Hepatocyte (in vitro differentiated cells): ENCODE measurements at regions not wholly inside any gene's neighbourhood (a gene's known extent, or its start where the extent isn't known, plus 50 kb on each side); places are given as distances from the start of the nearest gene placed in this dataset.

ENCODE experiments used
- DNase-seq: peaks from one replicate; pipeline ENCODE4 v3.0.0-alpha.2; 2016; ENCODE audit warnings: low spot score
- H2AFZ ChIP-seq: fragments of 200-600 bp; sonication (generic); 2 replicates; pipeline ENCODE4 v1.6.0; 2016; ENCODE audit warnings: antibody characterized with exemption, mild to moderate bottlenecking
- H3K27ac ChIP-seq: fragments of 200-600 bp; sonication (generic); 2 replicates; pipeline ENCODE4 v1.5.1; 2016; ENCODE audit warnings: mild to moderate bottlenecking
- H3K27me3 ChIP-seq: fragments of 200-600 bp; sonication (generic); 2 replicates; pipeline ENCODE4 v1.6.1; 2016
- H3K36me3 ChIP-seq: fragments of 200-600 bp; sonication (generic); replicated peaks from 2 replicates; pipeline ENCODE4 v1.5.1; 2016; ENCODE audit warnings: low read depth; ENCODE audit not compliant: insufficient read depth
- H3K4me1 ChIP-seq: fragments of 200-600 bp; sonication (generic); 2 replicates; pipeline ENCODE4 v1.5.1; 2016; ENCODE audit warnings: mild to moderate bottlenecking, moderate library complexity; ENCODE audit not compliant: insufficient read depth
- H3K4me2 ChIP-seq: fragments of 200-600 bp; sonication (generic); 2 replicates; pipeline ENCODE4 v1.6.0; 2016
- H3K4me3 ChIP-seq: fragments of 200-600 bp; sonication (generic); 2 replicates; pipeline ENCODE4 v1.5.1; 2016; ENCODE audit warnings: mild to moderate bottlenecking
- H3K79me2 ChIP-seq: fragments of 200-600 bp; sonication (generic); 2 replicates; pipeline ENCODE4 v1.6.0; 2017; ENCODE audit warnings: mild to moderate bottlenecking
- H3K9me2 ChIP-seq: fragments of 200-600 bp; sonication (generic); replicated peaks from 2 replicates; pipeline ENCODE4 v1.6.0; 2017; ENCODE audit warnings: mild to moderate bottlenecking; ENCODE audit not compliant: insufficient read depth
- H3K9me3 ChIP-seq: fragments of 200-600 bp; sonication (generic); 2 replicates; pipeline ENCODE4 v1.5.1; 2016; ENCODE audit warnings: low read depth, mild to moderate bottlenecking
- H4K20me1 ChIP-seq: fragments of 200-600 bp; sonication (generic); 2 replicates; pipeline ENCODE4 v1.6.0; 2016; ENCODE audit warnings: mild to moderate bottlenecking; ENCODE audit not compliant: insufficient read depth, poor library complexity, severe bottlenecking
- CTCF ChIP-seq: fragments of 200-600 bp; sonication (generic); IDR thresholded peaks from 2 replicates; pipeline ENCODE4 v1.5.1; 2016; ENCODE audit warnings: antibody characterized with exemption, mild to moderate bottlenecking; ENCODE audit not compliant: poor library complexity
- EZH2 ChIP-seq: fragments of 200-600 bp; sonication (generic); IDR thresholded peaks from 2 replicates; pipeline ENCODE4 v1.6.1; 2016; ENCODE audit warnings: antibody characterized with exemption, mild to moderate bottlenecking, borderline replicate concordance
- EZH2phosphoT487 ChIP-seq: fragments of 200-600 bp; sonication (generic); IDR thresholded peaks from one replicate; pipeline ENCODE4 v1.6.1; 2018; ENCODE audit warnings: antibody characterized with exemption, mild to moderate bottlenecking, low read depth, moderate library complexity; ENCODE audit not compliant: unreplicated experiment, severe bottlenecking
- WGBS: methylation state at CpG from one replicate; pipeline ENCODE4 v1.1.6; 2016; ENCODE audit warnings: low lambda C conversion rate; ENCODE audit errors: missing lambda C conversion rate; 5-methylcytosine and 5-hydroxymethylcytosine counted together

- TF ChIP-seq CTCF (no peak), EZH2 (no peak), EZH2phosphoT487 (no peak)
- no peaks in the 10 kb centered on the region for H3K79me2 ChIP-seq
- no peak overlapping the region for H2AFZ ChIP-seq
- no peaks in the 10 kb centered on the region for H3K36me3 ChIP-seq
- H3K27ac ChIP-seq = no peak overlapping the region
- no peaks in the 10 kb centered on the region for H3K9me2 ChIP-seq
- whole genome bisulfite sequencing = 79% methylated on average over 1 of the region's 1 CpG
- no peaks in the 10 kb centered on the region for H3K9me3 ChIP-seq
- H3K27me3 ChIP-seq = no peaks in the 10 kb centered on the region
- DNase-seq = no peak
- no peak overlapping the region for H3K4me3 ChIP-seq
- H4K20me1 ChIP-seq = no peaks in the 10 kb centered on the region
- no peaks in the 10 kb centered on the region for H3K4me1 ChIP-seq
- H3K4me2 ChIP-seq = no peak overlapping the region
Measured at GRCh38 chr4:91812319-91812718, 491.4 kb upstream of the GRID2 start.

GRCh38 chr4:91824773-91825172 lies 479.0 kb upstream of the GRID2 start:
- Histone ChIP-seq H3K9me2 (no peaks in the 10 kb centered on the region), H3K27me3 (no peaks in the 10 kb centered on the region), H4K20me1 (no peaks in the 10 kb centered on the region), H3K4me3 (no peak overlapping the region), H2AFZ (no peak overlapping the region), H3K27ac (no peak overlapping the region), H3K9me3 (peaks cover 7% of the 10 kb centered on the region), H3K4me2 (no peak overlapping the region), H3K79me2 (no peaks in the 10 kb centered on the region), H3K36me3 (no peaks in the 10 kb centered on the region), H3K4me1 (no peaks in the 10 kb centered on the region)
- no peak for DNase-seq
- TF ChIP-seq EZH2 (no peak), EZH2phosphoT487 (no peak), CTCF (no peak)
- WGBS = 85% methylated on average over 1 of the region's 1 CpG

- Histone ChIP-seq H3K4me1 (no peaks in the 10 kb centered on the region), H4K20me1 (no peaks in the 10 kb centered on the region), H3K27ac (no peak overlapping the region), H3K27me3 (no peaks in the 10 kb centered on the region), H3K9me2 (no peaks in the 10 kb centered on the region), H3K79me2 (no peaks in the 10 kb centered on the region), H3K36me3 (no peaks in the 10 kb centered on the region), H3K9me3 (peaks cover 7% of the 10 kb centered on the region), H2AFZ (no peak overlapping the region), H3K4me2 (no peak overlapping the region), H3K4me3 (no peak overlapping the region)
- 77% methylated on average over 2 of the region's 2 CpGs for WGBS
- no peak for DNase-seq
- no peak for TF ChIP-seq EZH2phosphoT487
- no peak for TF ChIP-seq EZH2
- no peak for TF ChIP-seq CTCF
Measured at GRCh38 chr4:91826186-91826585, 477.6 kb upstream of the GRID2 start.

- Histone ChIP-seq H3K27me3 (no peaks in the 10 kb centered on the region), H3K27ac (no peak overlapping the region), H3K4me3 (no peak overlapping the region), H3K79me2 (no peaks in the 10 kb centered on the region), H3K9me2 (no peaks in the 10 kb centered on the region), H4K20me1 (no peaks in the 10 kb centered on the region), H3K36me3 (no peaks in the 10 kb centered on the region), H3K9me3 (peaks cover 7% of the 10 kb centered on the region), H2AFZ (no peak overlapping the region), H3K4me2 (no peak overlapping the region), H3K4me1 (no peaks in the 10 kb centered on the region)
- no peak for DNase-seq
- TF ChIP-seq EZH2 (no peak), EZH2phosphoT487 (no peak), CTCF (no peak)
Measured at GRCh38 chr4:91827914-91828313, 475.9 kb upstream of the GRID2 start.
